Panc1 (cell line): ENCODE measurements at regions not wholly inside any gene's neighbourhood (a gene's known extent, or its start where the extent isn't known, plus 50 kb on each side); places are given as distances from the start of the nearest gene placed in this dataset.
A peak's percentile ranks its signal among the peaks of the same experiment; 100 is the strongest.

ENCODE experiments used
- ATAC-seq: fragments of 200-7000 bp; cut with Tn5 transposase; 2 replicates; pipeline ENCODE4 v1.9.1; 2020; ENCODE audit warnings: mild to moderate bottlenecking, moderate library complexity
- BruUV-seq: library from RNA; stranded (reverse); fragments of 400-500 nt; replicated peaks from 2 replicates; lab custom pipeline; 2021; lab: Mats Ljungman, UMichigan
- CTCF ChIA-PET: fragments of 300-600 bp; sonication (Branson Sonifier 250); formaldehyde crosslinking; loops from one replicate; lab custom pipeline; 2022; ENCODE audit warnings: antibody characterized with exemption; lab: Charles Lee
- POLR2A ChIA-PET: fragments of 300-600 bp; sonication (Branson Sonifier 250); formaldehyde crosslinking; loops from one replicate; lab custom pipeline; 2022; ENCODE audit warnings: antibody characterized with exemption; lab: Charles Lee
- DNase-seq: peaks from one replicate; pipeline ENCODE4 v3.0.0-alpha.2; 2010; ENCODE audit warnings: low read depth, low spot score
- H3K27ac ChIP-seq: 2 replicates; pipeline ENCODE4 v1.5.1; 2011; ENCODE audit warnings: mild to moderate bottlenecking, low read length, inconsistent platforms
- H3K27me3 ChIP-seq: fragments of 200-500 bp; sonication (Bioruptor generic); 2 replicates; pipeline ENCODE4 v1.6.0; 2014; ENCODE audit warnings: low read length, inconsistent platforms; ENCODE audit not compliant: control insufficient read depth, insufficient read depth
- H3K36me3 ChIP-seq: fragments of 200-500 bp; sonication (Bioruptor generic); 2 replicates; pipeline ENCODE4 v1.5.1; 2014; ENCODE audit warnings: inconsistent platforms, mild to moderate bottlenecking, low read length, moderate library complexity; ENCODE audit not compliant: control insufficient read depth, insufficient read depth
- H3K4me1 ChIP-seq: 2 replicates; pipeline ENCODE4 v1.5.1; 2011; ENCODE audit warnings: inconsistent platforms, mild to moderate bottlenecking, low read length, moderate library complexity; ENCODE audit not compliant: control insufficient read depth, insufficient read depth
- H3K4me3 ChIP-seq, 2 experiments: 2 replicates each; pipeline ENCODE4 v1.5.1; 2011 to 2012; ENCODE audit warnings: low read depth in 2 of 2, low read length in 2 of 2, mild to moderate bottlenecking in 2 of 2, inconsistent platforms in 1 of 2, moderate library complexity in 1 of 2
- H3K9me3 ChIP-seq: fragments of 200-500 bp; sonication (Bioruptor generic); 2 replicates; pipeline ENCODE4 v1.5.1; 2014; ENCODE audit warnings: low read depth, mild to moderate bottlenecking, inconsistent platforms, low read length, moderate library complexity; ENCODE audit not compliant: control insufficient read depth, insufficient read depth
- CTCF ChIP-seq: fragments of 450-650 bp; IDR thresholded peaks from 2 replicates; pipeline ENCODE4 v1.5.1; 2017; ENCODE audit warnings: mild to moderate bottlenecking
- POLR2AphosphoS5 ChIP-seq: IDR thresholded peaks from 2 replicates; pipeline ENCODE4 v1.6.1; 2012; ENCODE audit warnings: mild to moderate bottlenecking, low read depth, low read length, moderate library complexity
- REST ChIP-seq, 2 experiments: IDR thresholded peaks; 2 replicates each; pipeline ENCODE4 v1.6.1; 2011 to 2012; ENCODE audit warnings: low read depth in 2 of 2, control low read depth in 1 of 2, low read length in 1 of 2, mild to moderate bottlenecking in 1 of 2, moderate library complexity in 1 of 2; ENCODE audit not compliant: insufficient read depth in 1 of 2
- SIN3A ChIP-seq: IDR thresholded peaks from 2 replicates; pipeline ENCODE4 v1.6.1; 2012; ENCODE audit warnings: low read depth, mild to moderate bottlenecking, low read length, moderate library complexity, borderline replicate concordance; ENCODE audit not compliant: insufficient read depth
- TCF7L2 ChIP-seq: IDR thresholded peaks from 2 replicates; pipeline ENCODE4 v1.6.1; 2011; ENCODE audit warnings: mild to moderate bottlenecking, low read depth, low read length, inconsistent platforms
- in situ Hi-C: cut with HindIII; loops from 2 replicates; pipeline ENCODE4 v1.10.0; 2016; ENCODE audit warnings: low sequenced_read_pairs, low pct_unique_long_range_greater_than_20kb
- intact Hi-C: fragments of 100-400 bp; cut with micrococcal nuclease; formaldehyde crosslinking; loops from one replicate; pipeline ENCODE4 v1.10.0; 2022; ENCODE audit not compliant: unreplicated experiment

GRCh38 chr5:66513130-66513529 lies 83.1 kb upstream of the MAST4 start:
- no peak overlapping the region for H3K4me3 ChIP-seq
- ChIA-PET CTCF (no interaction called here), POLR2A (interaction anchor here (0.7 kb wide), 1 partner anchor 187 kb away, joined by 4 read pairs; no protein-coding TSS in a partner anchor)
- no peaks in the 10 kb centered on the region for H3K9me3 ChIP-seq
- in situ Hi-C loops = no loop called here
- ATAC-seq (no peak), DNase-seq (no peak)
- H3K36me3 ChIP-seq = no peaks in the 10 kb centered on the region
- no peak overlapping the region for H3K27ac ChIP-seq
- BruUV-seq = no TSS peak
- intact Hi-C loops = no loop called here
- no peaks in the 10 kb centered on the region for H3K4me1 ChIP-seq
- H3K27me3 ChIP-seq = no peaks in the 10 kb centered on the region
- TF ChIP-seq TCF7L2 (no peak), POLR2AphosphoS5 (no peak), CTCF (no peak), REST (IDR thresholded peaks at IDR 0.05; ENCODE audit: insufficient read depth in 1 of 2, low read depth in 2 of 2, low read length in 1 of 2) (no peak), SIN3A (no peak)

- H3K9me3 ChIP-seq = no peaks in the 10 kb centered on the region
- in situ Hi-C loops (no loop called here), intact Hi-C loops (no loop called here)
- no peak for DNase-seq
- no peaks in the 10 kb centered on the region for H3K27me3 ChIP-seq
- TF ChIP-seq CTCF (no peak), REST (IDR thresholded peaks at IDR 0.05; ENCODE audit: insufficient read depth in 1 of 2, low read depth in 2 of 2, low read length in 1 of 2) (no peak), SIN3A (no peak), TCF7L2 (no peak), POLR2AphosphoS5 (no peak)
- no peaks in the 10 kb centered on the region for H3K4me1 ChIP-seq
- no TSS peak for BruUV-seq
- ChIA-PET CTCF (no interaction called here), POLR2A (no interaction called here)
- no peak for ATAC-seq
- H3K36me3 ChIP-seq = no peaks in the 10 kb centered on the region
- H3K27ac ChIP-seq = no peak overlapping the region
- H3K4me3 ChIP-seq = 0 out of 4 replicates have a peak overlapping the region, but pooled peaks of 1 of the 2 experiments have one; percentile 3
Observed at GRCh38 chr5:66515209-66515608, 81.0 kb upstream of the MAST4 start.
